ENCODE measurements at regions not wholly inside any gene's neighbourhood (a gene's known extent, or its start where the extent isn't known, plus 50 kb on each side); places are given as distances from the start of the nearest gene placed in this dataset.
"Not testable (repeated sequence)": the region's sequence is repeated elsewhere in the genome, so short reads cannot be mapped to it uniquely, and the experiment has no call there.

DNA sequence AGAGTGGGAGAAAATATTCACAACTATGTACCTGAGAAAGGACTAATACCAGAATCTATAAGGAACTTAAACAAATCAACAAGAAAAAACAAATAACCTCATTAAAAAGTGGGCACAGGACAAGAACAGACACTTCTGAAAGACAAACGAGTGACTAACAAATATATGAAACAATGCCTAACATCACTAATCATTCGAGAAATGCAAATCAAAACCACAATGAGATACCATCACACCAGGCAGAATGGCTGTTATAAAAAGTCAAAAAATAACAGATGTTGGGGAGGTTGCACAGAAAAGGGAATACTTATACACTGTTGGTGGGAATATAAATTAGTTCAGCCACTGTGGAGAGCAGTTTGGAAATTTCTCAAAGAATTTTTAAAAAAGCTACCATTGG, 83.5 kb upstream of the WSCD1 start:
- TF ChIP-seq, protein P1, sequence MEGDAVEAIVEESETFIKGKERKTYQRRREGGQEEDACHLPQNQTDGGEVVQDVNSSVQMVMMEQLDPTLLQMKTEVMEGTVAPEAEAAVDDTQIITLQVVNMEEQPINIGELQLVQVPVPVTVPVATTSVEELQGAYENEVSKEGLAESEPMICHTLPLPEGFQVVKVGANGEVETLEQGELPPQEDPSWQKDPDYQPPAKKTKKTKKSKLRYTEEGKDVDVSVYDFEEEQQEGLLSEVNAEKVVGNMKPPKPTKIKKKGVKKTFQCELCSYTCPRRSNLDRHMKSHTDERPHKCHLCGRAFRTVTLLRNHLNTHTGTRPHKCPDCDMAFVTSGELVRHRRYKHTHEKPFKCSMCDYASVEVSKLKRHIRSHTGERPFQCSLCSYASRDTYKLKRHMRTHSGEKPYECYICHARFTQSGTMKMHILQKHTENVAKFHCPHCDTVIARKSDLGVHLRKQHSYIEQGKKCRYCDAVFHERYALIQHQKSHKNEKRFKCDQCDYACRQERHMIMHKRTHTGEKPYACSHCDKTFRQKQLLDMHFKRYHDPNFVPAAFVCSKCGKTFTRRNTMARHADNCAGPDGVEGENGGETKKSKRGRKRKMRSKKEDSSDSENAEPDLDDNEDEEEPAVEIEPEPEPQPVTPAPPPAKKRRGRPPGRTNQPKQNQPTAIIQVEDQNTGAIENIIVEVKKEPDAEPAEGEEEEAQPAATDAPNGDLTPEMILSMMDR (conservative IDR thresholded peaks at IDR 0.05; ENCODE audit: low read depth, low read length): no peak
- DNase-seq (ENCODE audit: low read depth): no peak
- no peak overlapping the region for H3K4me3 ChIP-seq (ENCODE audit: low read depth, low read length)

DNA sequence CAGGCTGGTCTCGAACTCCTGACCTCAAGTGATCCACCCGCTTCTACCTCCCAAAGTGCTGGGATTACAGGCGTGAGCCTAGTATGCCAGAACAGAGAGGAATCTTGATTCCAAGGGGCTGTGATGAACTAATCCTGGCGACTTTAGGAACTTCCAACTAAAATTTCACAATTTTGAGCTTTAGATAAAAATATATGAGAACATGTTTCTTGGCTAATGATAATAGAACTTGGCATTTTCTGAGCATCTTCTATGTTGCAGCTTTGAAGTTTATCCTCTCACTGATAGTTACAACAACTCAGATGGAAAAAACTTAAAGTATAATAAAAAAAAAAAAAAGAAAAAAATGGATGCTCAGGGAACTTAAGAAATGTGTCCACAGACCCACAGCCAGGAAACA, 69.8 kb upstream of the WSCD1 start:
- no peak overlapping the region for H3K4me3 ChIP-seq (ENCODE audit: low read depth, low read length)
- DNase-seq (ENCODE audit: low read depth): no peak
- TF ChIP-seq, protein P1 (conservative IDR thresholded peaks at IDR 0.05; ENCODE audit: low read depth, low read length): no peak

DNA sequence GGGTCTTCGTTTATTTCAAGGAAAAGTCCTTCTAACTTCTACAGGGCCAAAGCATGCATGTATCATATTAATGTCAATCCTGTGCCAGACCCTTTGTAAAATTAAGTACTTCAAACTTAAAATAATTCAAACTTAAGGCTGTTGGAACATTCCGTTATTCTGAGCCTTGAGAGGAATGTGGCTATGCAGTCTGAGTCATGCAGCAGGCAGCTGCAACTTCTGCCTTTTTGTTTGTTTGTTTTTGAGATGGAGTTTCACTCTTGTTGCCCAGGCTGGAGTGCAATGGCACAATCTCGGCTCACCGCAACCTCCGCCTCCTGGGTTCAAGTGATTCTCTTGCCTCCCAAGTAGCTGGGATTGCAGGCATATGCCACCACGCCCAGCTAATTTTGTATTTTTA, 67.0 kb upstream of the WSCD1 start:
- DNase-seq (ENCODE audit: low read depth): peak; percentile 61
- not testable (repeated sequence) for H3K4me3 ChIP-seq (ENCODE audit: low read depth, low read length)

DNA sequence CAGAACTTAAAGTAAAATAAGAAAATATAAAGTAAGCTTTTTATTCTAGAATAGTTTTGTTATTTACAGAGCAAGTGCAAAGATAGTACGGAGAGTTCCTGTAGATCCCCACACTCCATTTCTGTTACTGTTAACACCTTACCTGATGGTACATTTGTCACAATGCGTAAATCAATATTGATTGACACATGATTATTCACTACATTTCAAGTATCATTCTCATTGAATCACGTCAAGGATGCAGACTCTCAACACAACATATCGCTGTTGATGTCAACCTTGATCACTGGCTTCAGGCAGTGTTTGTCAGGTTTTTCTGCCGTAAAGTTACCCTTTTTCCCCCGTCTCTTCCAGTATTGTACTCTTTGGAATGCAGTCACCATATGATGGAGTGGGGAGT, 64.2 kb upstream of the WSCD1 start:
- DNase-seq (ENCODE audit: low read depth): no peak
- H3K4me3 ChIP-seq (ENCODE audit: low read depth, low read length): no peak overlapping the region
- TF ChIP-seq, protein P1 (conservative IDR thresholded peaks at IDR 0.05; ENCODE audit: low read depth, low read length): no peak

DNA sequence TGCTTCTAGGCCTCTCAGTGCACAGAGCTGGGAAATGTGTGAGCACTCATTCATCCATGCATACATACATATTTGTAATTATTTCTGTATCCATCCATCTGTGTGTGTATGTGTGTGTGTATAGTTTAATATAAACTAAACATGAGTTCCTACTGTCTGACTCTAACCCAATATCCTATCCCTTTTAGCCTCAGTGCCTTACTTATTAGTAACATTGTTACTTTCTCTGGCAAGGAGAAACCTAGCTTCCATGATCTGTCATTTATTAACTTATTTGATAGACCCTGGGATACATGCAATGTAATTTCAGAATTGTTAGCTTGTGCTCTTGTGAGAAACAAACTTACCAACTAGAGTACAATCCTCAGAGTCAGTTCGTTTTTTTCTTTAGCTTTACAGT, 59.0 kb upstream of the WSCD1 start:
- TF ChIP-seq, protein P1 (conservative IDR thresholded peaks at IDR 0.05; ENCODE audit: low read depth, low read length): no peak
- no peak overlapping the region for H3K4me3 ChIP-seq (ENCODE audit: low read depth, low read length)
- DNase-seq (ENCODE audit: low read depth): no peak

DNA sequence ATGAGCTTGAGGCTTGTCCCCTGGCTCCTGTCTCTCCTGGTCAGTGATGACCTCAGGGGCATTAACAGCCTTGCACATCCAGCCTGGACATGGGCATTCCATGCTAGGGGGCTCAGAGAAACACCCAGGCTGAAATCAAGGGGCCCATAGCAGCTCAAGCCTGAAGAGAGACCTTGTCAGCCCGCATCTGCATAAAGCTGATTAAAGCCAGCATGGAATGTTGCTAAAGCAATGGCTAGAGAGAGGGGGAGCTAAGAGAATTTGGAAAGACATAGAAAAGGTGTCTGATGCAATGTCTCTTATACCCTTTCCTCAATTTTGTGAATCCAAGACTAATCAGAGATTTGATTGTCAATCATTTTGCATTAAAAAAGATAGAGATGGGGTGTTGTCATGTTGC, 51.4 kb upstream of the WSCD1 start:
- H3K4me3 ChIP-seq (ENCODE audit: low read depth, low read length): no peak overlapping the region
- TF ChIP-seq, protein P1 (conservative IDR thresholded peaks at IDR 0.05; ENCODE audit: low read depth, low read length): no peak
- DNase-seq (ENCODE audit: low read depth): no peak

DNA sequence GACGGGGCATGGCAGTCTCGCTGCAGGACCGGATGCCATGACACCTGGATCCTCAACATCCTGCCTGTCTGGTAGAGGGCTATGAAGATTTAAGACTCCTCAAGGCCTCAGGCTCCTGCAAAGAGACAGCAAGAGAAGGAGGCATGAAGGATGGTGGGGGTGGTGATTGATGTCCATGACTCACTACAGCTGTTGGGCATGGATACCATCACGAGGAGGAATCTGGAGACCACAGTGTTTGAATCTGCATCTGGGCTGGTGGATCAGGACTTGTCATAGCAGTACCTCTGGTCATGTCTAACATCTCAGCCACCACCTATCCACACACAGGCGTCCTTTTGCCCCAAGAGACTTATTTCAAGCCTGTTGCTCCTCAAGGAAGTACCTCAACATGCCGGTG, 50.2 kb upstream of the WSCD1 start:
- no peak overlapping the region for H3K4me3 ChIP-seq (ENCODE audit: low read depth, low read length)
- TF ChIP-seq, protein P1 (conservative IDR thresholded peaks at IDR 0.05; ENCODE audit: low read depth, low read length): no peak
- DNase-seq (ENCODE audit: low read depth): no peak

All from epithelial cell of proximal tubule (primary cell).